Breast epithelium (tissue), 4 donors: ENCODE measurements at regions not wholly inside any gene's neighbourhood (a gene's known extent, or its start where the extent isn't known, plus 50 kb on each side); places are given as distances from the start of the nearest gene placed in this dataset.
"Not testable (repeated sequence)": the region's sequence is repeated elsewhere in the genome, so short reads cannot be mapped to it uniquely, and the experiment has no call there.

Experiments
- DNase-seq, 2 donors: peaks; one replicate each; pipeline ENCODE4 v3.0.0-alpha.2; 2019; ENCODE audit warnings: low spot score in 2 of 2
- H3K27ac ChIP-seq, 2 donors: fragments of 200-600 bp; sonication (generic) in 1 of 2; one replicate each; pipeline ENCODE4 v1.5.1; 2016 to 2019; ENCODE audit warnings: mild to moderate bottlenecking in 1 of 2
- H3K27me3 ChIP-seq, 2 donors: fragments of 200-600 bp; sonication (generic) in 1 of 2; one replicate each; pipeline versions ENCODE4 v1.5.1 to v1.6.0; 2017 to 2019; ENCODE audit warnings: control low read depth in 1 of 2, mild to moderate bottlenecking in 1 of 2
- H3K36me3 ChIP-seq: fragments of 200-600 bp; one replicate; pipeline ENCODE4 v1.5.1; 2019
- H3K4me1 ChIP-seq, 2 donors: fragments of 200-600 bp; sonication (generic); one replicate each; pipeline ENCODE4 v1.5.1; 2016 to 2019; ENCODE audit warnings: control low read depth in 1 of 2
- H3K4me3 ChIP-seq, 3 donors: fragments of 200-600 bp; sonication (generic); 1 replicate in 2 of 3; 2 replicates in 1 of 3; pipeline ENCODE4 v1.5.1; 2016 to 2019; ENCODE audit warnings: mild to moderate bottlenecking in 3 of 3, moderate library complexity in 2 of 3
- H3K9me3 ChIP-seq, 2 donors: fragments of 200-600 bp; sonication (generic) in 1 of 2; one replicate each; pipeline ENCODE4 v1.5.1; 2016 to 2019; ENCODE audit warnings: control low read depth in 1 of 2
- POLR2A ChIP-seq: fragments of 450-650 bp; IDR thresholded peaks from one replicate; pipeline ENCODE4 v1.6.1; 2016; ENCODE audit warnings: antibody characterized with exemption, mild to moderate bottlenecking, moderate library complexity
- POLR2AphosphoS5 ChIP-seq, 3 donors: sonication (generic); formaldehyde crosslinking; IDR thresholded peaks; one replicate each; pipeline ENCODE4 v1.6.1; 2017; ENCODE audit warnings: antibody characterized with exemption in 3 of 3
- intact Hi-C: fragments of 100-400 bp; cut with DNase I; formaldehyde crosslinking; loops from one replicate; pipeline ENCODE4 v1.15.1; 2023; ENCODE audit warnings: low total_unique reads
- TF ChIP-seq, protein P1 (sequence below), 3 donors: fragments of 450-650 bp; IDR thresholded peaks; one replicate each; pipeline ENCODE4 v1.5.1; 2016 to 2017; ENCODE audit warnings: antibody characterized with exemption in 3 of 3, mild to moderate bottlenecking in 3 of 3, moderate library complexity in 3 of 3

DNA sequence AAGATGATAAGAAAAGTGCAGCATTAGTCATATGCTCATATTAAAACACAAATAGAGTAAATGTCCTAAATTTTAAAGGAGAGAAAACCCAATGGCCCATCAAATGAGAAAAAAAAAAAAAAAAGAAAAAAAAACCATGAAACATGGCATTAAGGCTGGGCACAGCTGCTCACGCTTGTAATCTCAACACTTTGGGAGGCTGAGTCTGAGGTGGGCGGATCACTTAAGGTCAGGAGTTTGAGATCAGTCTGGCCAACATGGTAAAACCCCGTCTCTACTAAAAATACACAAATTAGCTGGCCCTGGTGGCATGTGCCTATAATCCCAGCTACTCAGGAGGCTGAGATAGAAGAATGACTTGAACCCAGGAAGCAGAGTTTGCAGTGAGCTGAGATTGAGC is 515.5 kb upstream of the ANO3 start:
- TF ChIP-seq, protein P1, sequence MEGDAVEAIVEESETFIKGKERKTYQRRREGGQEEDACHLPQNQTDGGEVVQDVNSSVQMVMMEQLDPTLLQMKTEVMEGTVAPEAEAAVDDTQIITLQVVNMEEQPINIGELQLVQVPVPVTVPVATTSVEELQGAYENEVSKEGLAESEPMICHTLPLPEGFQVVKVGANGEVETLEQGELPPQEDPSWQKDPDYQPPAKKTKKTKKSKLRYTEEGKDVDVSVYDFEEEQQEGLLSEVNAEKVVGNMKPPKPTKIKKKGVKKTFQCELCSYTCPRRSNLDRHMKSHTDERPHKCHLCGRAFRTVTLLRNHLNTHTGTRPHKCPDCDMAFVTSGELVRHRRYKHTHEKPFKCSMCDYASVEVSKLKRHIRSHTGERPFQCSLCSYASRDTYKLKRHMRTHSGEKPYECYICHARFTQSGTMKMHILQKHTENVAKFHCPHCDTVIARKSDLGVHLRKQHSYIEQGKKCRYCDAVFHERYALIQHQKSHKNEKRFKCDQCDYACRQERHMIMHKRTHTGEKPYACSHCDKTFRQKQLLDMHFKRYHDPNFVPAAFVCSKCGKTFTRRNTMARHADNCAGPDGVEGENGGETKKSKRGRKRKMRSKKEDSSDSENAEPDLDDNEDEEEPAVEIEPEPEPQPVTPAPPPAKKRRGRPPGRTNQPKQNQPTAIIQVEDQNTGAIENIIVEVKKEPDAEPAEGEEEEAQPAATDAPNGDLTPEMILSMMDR (IDR thresholded peaks at IDR 0.05), result no peak
- no peak for TF ChIP-seq POLR2AphosphoS5 (IDR thresholded peaks at IDR 0.05)
- TF ChIP-seq POLR2A, result no peak
- Histone ChIP-seq H3K4me3 (no peak overlapping the region), H3K9me3 (no peaks in the 10 kb centered on the region), H3K4me1 (no peaks in the 10 kb centered on the region), H3K27me3 (no peaks in the 10 kb centered on the region), H3K27ac (no peak overlapping the region), H3K36me3 (no peaks in the 10 kb centered on the region)
- intact Hi-C loops, result no loop called here
- DNase-seq, result no peak

DNA sequence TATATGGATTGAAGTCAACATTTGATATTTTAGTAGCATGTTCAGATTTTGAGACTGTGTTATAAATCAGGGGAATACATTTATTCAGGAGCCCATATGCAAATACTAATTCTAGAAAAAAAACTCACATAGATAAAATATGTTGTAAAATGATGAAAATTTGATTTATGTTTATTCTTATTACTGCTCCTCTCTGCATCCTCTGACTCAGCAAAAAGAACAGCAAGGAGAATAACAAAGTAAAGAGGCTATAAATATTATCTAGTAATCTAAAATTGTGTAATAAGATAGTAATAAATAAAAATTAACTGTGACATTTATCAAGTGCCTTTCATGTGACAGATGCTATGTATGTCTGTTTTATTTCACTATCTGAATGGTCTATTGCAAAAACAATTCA is 507.2 kb upstream of the ANO3 start:
- no peak for DNase-seq
- no peaks in the 10 kb centered on the region for H3K36me3 ChIP-seq
- H3K27me3 ChIP-seq, result no peaks in the 10 kb centered on the region
- TF ChIP-seq, protein P1 (IDR thresholded peaks at IDR 0.05), result no peak
- TF ChIP-seq POLR2A (no peak), POLR2AphosphoS5 (IDR thresholded peaks at IDR 0.05) (no peak)
- no peaks in the 10 kb centered on the region for H3K9me3 ChIP-seq
- intact Hi-C loops, result no loop called here
- no peaks in the 10 kb centered on the region for H3K4me1 ChIP-seq
- H3K27ac ChIP-seq, result no peak overlapping the region
- H3K4me3 ChIP-seq, result no peak overlapping the region

DNA sequence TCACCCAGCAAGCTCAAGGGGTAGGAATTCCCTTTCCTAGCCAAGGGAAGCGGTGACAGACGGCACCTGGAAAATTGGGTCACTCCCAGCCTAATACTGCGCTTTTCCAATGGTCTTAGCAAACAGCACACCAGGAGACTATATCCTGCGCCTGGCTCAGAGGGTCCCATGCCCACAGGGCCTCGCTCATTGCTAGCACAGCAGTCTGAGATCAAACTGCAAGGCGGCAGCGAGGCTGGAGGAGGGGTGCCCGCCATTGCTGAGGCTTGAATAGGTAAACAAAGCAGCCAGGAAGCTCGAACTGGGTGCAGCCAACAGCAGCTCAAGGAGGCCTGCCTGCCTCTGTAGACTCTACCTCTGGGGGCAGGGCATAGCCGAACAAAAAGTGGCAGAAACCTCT is 500.4 kb upstream of the ANO3 start:
- H3K27me3 ChIP-seq, H3K27ac ChIP-seq, DNase-seq, H3K9me3 ChIP-seq, H3K4me3 ChIP-seq, intact Hi-C loops, H3K4me1 ChIP-seq, H3K36me3 ChIP-seq: not testable (repeated sequence)

DNA sequence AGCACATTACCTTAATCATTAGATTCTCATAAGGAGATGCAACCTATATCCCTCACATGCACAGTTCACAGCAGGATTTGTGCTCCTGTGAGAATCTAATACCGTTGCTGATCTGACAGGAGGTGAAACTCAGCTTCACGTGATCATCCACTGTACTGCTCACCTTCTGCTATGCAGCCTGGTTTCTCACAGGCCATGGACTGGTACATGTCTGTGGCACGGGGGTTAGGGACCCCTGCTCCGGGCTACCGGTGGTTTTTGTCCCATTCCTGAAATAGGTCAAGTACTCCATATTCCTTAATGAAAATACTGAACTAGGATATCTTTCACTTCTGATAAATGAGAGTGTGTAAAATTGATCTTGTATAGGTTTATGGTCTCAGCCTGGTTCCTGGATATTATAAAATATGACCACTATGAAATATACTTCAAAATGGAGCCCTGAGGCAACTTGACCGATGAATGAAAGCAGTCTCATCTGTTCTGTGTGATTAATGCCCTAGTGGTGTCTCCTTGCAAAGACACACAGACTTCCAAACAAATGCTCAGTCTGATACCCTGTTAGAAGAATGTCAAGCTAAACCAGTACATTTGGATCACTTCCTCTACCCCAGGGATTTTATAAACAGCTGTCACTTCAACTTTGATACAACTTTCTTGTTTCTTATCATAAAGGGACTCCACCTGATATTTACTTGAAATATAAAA is 492.9 kb upstream of the ANO3 start:
- H3K27ac ChIP-seq, result no peak overlapping the region
- H3K27me3 ChIP-seq, result no peaks in the 10 kb centered on the region
- TF ChIP-seq, protein P1 (IDR thresholded peaks at IDR 0.05), result no peak
- TF ChIP-seq POLR2AphosphoS5 (IDR thresholded peaks at IDR 0.05), result no peak
- TF ChIP-seq POLR2A, result no peak
- intact Hi-C loops, result no loop called here
- no peaks in the 10 kb centered on the region for H3K36me3 ChIP-seq
- H3K4me3 ChIP-seq, result no peak overlapping the region
- no peaks in the 10 kb centered on the region for H3K4me1 ChIP-seq
- DNase-seq, result no peak
- H3K9me3 ChIP-seq, result no peaks in the 10 kb centered on the region

DNA sequence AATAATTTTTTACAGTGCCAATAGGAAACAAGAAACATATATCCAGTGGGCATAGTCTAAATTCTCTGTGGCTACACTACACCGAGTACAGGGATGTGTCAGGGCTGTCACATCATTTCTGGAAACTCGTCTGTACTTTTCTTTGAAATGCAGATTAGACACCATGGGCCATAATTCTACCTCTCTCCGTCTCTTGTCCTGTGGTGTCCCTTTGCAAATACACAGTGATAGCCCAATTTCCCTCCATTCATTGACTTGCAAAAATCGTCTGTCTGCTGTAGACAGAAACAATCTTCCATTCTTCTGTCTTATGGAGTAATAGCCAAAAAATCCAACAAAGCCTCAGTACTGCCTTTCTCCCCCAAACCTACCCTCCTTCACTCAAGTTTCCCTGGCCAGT is 487.1 kb upstream of the ANO3 start:
- intact Hi-C loops, result no loop called here
- Histone ChIP-seq H3K27me3 (no peaks in the 10 kb centered on the region), H3K36me3 (no peaks in the 10 kb centered on the region), H3K9me3 (peaks cover 0 to 4% of the 10 kb centered on the region in 2 donors), H3K27ac (no peak overlapping the region), H3K4me3 (no peak overlapping the region), H3K4me1 (no peaks in the 10 kb centered on the region)
- DNase-seq, result no peak
- no peak for TF ChIP-seq POLR2AphosphoS5 (IDR thresholded peaks at IDR 0.05)
- TF ChIP-seq, protein P1 (IDR thresholded peaks at IDR 0.05), result no peak
- no peak for TF ChIP-seq POLR2A

DNA sequence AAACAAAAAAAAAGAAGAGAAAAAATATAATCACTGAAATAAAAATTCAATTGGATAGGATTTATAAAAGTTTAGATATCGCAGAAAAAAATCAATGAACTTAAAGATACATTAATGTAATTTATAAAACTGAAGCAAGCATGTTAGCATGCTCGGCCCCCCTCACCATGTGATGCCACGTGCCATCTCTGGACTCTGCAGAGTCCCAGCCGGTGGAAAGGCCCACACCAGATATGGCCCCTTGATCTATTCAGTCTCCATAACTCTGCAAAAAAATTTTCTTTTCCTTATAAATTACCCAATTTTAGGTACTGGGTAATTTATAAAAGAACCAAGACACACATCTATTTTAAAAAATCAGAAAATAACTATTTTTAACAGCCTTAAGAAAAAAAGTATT is 476.0 kb upstream of the ANO3 start:
- Histone ChIP-seq H3K4me3 (no peak overlapping the region), H3K4me1 (no peaks in the 10 kb centered on the region), H3K27ac (no peak overlapping the region), H3K36me3 (no peaks in the 10 kb centered on the region), H3K27me3 (no peaks in the 10 kb centered on the region), H3K9me3 (no peaks in the 10 kb centered on the region)
- DNase-seq, result no peak
- intact Hi-C loops, result no loop called here
- TF ChIP-seq POLR2A (no peak), POLR2AphosphoS5 (IDR thresholded peaks at IDR 0.05) (no peak)
- TF ChIP-seq, protein P1 (IDR thresholded peaks at IDR 0.05), result no peak
